Liver (tissue), 8 donors: ENCODE measurements at regions not wholly inside any gene's neighbourhood (a gene's known extent, or its start where the extent isn't known, plus 50 kb on each side); places are given as distances from the start of the nearest gene placed in this dataset.
"Not testable (repeated sequence)": the region's sequence is repeated elsewhere in the genome, so short reads cannot be mapped to it uniquely, and the experiment has no call there.

Source experiments
- DNase-seq: peaks from one replicate; pipeline ENCODE4 v3.0.0-alpha.2; 2017; ENCODE audit warnings: low spot score
- H3K27ac ChIP-seq, 2 donors: one replicate each; pipeline ENCODE4 v1.7.0; 2013; ENCODE audit warnings: inconsistent platforms in 2 of 2, low read length in 2 of 2, control low read depth in 1 of 2, low read depth in 1 of 2, mild to moderate bottlenecking in 1 of 2
- H3K27me3 ChIP-seq, 4 donors: one replicate each; pipeline versions ENCODE4 v1.6.1 to v1.7.0; 2013; ENCODE audit warnings: low read length in 3 of 4, inconsistent platforms in 1 of 4, mild to moderate bottlenecking in 1 of 4, moderate library complexity in 1 of 4; ENCODE audit not compliant: control insufficient read depth in 4 of 4, insufficient read depth in 4 of 4
- H3K36me3 ChIP-seq, 4 donors: one replicate each; pipeline versions ENCODE4 v1.6.1 to v1.7.0; 2013; ENCODE audit warnings: low read length in 3 of 4, mild to moderate bottlenecking in 3 of 4, low read depth in 1 of 4, moderate library complexity in 1 of 4; ENCODE audit not compliant: control insufficient read depth in 4 of 4, insufficient read depth in 3 of 4
- H3K4me1 ChIP-seq, 4 donors: one replicate each; pipeline versions ENCODE4 v1.6.1 to v1.7.0; 2013; ENCODE audit warnings: low read length in 3 of 4, mild to moderate bottlenecking in 3 of 4, moderate library complexity in 1 of 4; ENCODE audit not compliant: control insufficient read depth in 4 of 4, insufficient read depth in 4 of 4
- H3K4me3 ChIP-seq, 3 donors: one replicate each; pipeline versions ENCODE4 v1.6.1 to v1.7.0; 2013; ENCODE audit warnings: low read length in 3 of 3, control low read depth in 1 of 3, low read depth in 1 of 3, mild to moderate bottlenecking in 1 of 3
- H3K9ac ChIP-seq, 2 donors: one replicate each; pipeline ENCODE4 v1.7.0; 2013; ENCODE audit warnings: low read length in 2 of 2, mild to moderate bottlenecking in 2 of 2, moderate library complexity in 2 of 2, control low read depth in 1 of 2, low read depth in 1 of 2
- H3K9me3 ChIP-seq, 4 donors: one replicate each; pipeline versions ENCODE4 v1.6.1 to v1.7.0; 2013; ENCODE audit warnings: low read length in 3 of 4; ENCODE audit not compliant: control insufficient read depth in 4 of 4
- ATF3 ChIP-seq: IDR thresholded peaks from 2 replicates; pipeline ENCODE4 v1.6.1; 2016; ENCODE audit warnings: antibody characterized with exemption
- CTCF ChIP-seq: fragments of 150-350 bp; IDR thresholded peaks from 2 replicates; pipeline ENCODE4 v1.5.1; 2017; ENCODE audit warnings: improper control_type of control experiment, low read depth, low read length; ENCODE audit not compliant: missing input control
- EGR1 ChIP-seq, 2 donors: IDR thresholded peaks; 2 replicates each; pipeline ENCODE4 v1.6.1; 2016 to 2018; ENCODE audit warnings: antibody characterized with exemption in 2 of 2, low read depth in 2 of 2
- FOXA1 ChIP-seq: IDR thresholded peaks from 2 replicates; pipeline ENCODE4 v1.6.1; 2016; ENCODE audit warnings: antibody characterized with exemption
- FOXA2 ChIP-seq: IDR thresholded peaks from 2 replicates; pipeline ENCODE4 v1.6.1; 2016; ENCODE audit warnings: antibody characterized with exemption
- GABPA ChIP-seq, 2 donors: IDR thresholded peaks in 1 of 2; conservative IDR thresholded peaks in 1 of 2; 2 replicates each; pipeline ENCODE4 v1.6.1; 2016; ENCODE audit warnings: antibody characterized with exemption in 2 of 2, mild to moderate bottlenecking in 1 of 2, moderate library complexity in 1 of 2
- HNF4A ChIP-seq, 2 donors: conservative IDR thresholded peaks; 2 replicates each; pipeline ENCODE4 v1.6.1; 2016; ENCODE audit warnings: antibody characterized with exemption in 2 of 2, mild to moderate bottlenecking in 2 of 2
- JUND ChIP-seq, 2 donors: IDR thresholded peaks; 2 replicates each; pipeline ENCODE4 v1.6.1; 2016; ENCODE audit warnings: antibody characterized with exemption in 2 of 2
- NR2F2 ChIP-seq: IDR thresholded peaks from 2 replicates; pipeline ENCODE4 v1.6.1; 2016; ENCODE audit warnings: antibody characterized with exemption
- RAD21 ChIP-seq, 2 donors: IDR thresholded peaks; 2 replicates each; pipeline ENCODE4 v1.6.1; 2016; ENCODE audit warnings: antibody characterized with exemption in 2 of 2, mild to moderate bottlenecking in 2 of 2
- REST ChIP-seq: IDR thresholded peaks from 2 replicates; pipeline ENCODE4 v1.6.1; 2016; ENCODE audit warnings: antibody characterized with exemption, mild to moderate bottlenecking
- RXRA ChIP-seq, 2 donors: IDR thresholded peaks; 2 replicates each; pipeline ENCODE4 v1.6.1; 2017 to 2018; ENCODE audit warnings: antibody characterized with exemption in 2 of 2, mild to moderate bottlenecking in 1 of 2
- SP1 ChIP-seq: IDR thresholded peaks from 2 replicates; pipeline ENCODE4 v1.6.1; 2018; ENCODE audit warnings: antibody characterized with exemption, mild to moderate bottlenecking
- TAF1 ChIP-seq: conservative IDR thresholded peaks from 2 replicates; pipeline ENCODE4 v1.6.1; 2016; ENCODE audit warnings: antibody characterized with exemption, mild to moderate bottlenecking
- YY1 ChIP-seq: IDR thresholded peaks from 2 replicates; pipeline ENCODE4 v1.6.1; 2016; ENCODE audit warnings: antibody characterized with exemption, mild to moderate bottlenecking
- WGBS: extraction: QIAGEN DNeasy Blood & Tissue Kit; methylation state at CpG from one replicate; pipeline ENCODE4 v1.1.7; 2013; 5-methylcytosine and 5-hydroxymethylcytosine counted together
- donor health status: healthy.
- donor health status: healthy.
- donor health status: healthy.
- donor health status: healthy.
- donor health status: healthy.

GRCh38 chr10:117830205-117830604 lies 216.5 kb downstream of the RAB11FIP2 start:
- Histone ChIP-seq H3K9me3 (peaks cover 0 to 4% (median 0%) of the 10 kb centered on the region in 4 donors), H3K4me1 (no peaks in the 10 kb centered on the region), H3K27me3 (no peaks in the 10 kb centered on the region), H3K27ac (no peak overlapping the region), H3K36me3 (no peaks in the 10 kb centered on the region), H3K9ac (no peak overlapping the region), H3K4me3 (no peak overlapping the region)
- TF ChIP-seq FOXA2 (no peak), JUND (IDR thresholded peaks at IDR 0.05) (no peak), HNF4A (conservative IDR thresholded peaks at IDR 0.05) (no peak), TAF1 (no peak), GABPA (IDR thresholded peaks at IDR 0.05 in 1 of 2, conservative IDR thresholded peaks at IDR 0.05 in 1 of 2) (no peak), REST (no peak), CTCF (no peak), NR2F2 (no peak), SP1 (no peak), RXRA (IDR thresholded peaks at IDR 0.05) (no peak), RAD21 (IDR thresholded peaks at IDR 0.05) (no peak), FOXA1 (no peak), EGR1 (IDR thresholded peaks at IDR 0.05; ENCODE audit: low read depth in 2 of 2) (no peak), YY1 (no peak), ATF3 (no peak)
- WGBS = 83% methylated on average over 14 of the region's 14 CpGs
- DNase-seq = no peak

GRCh38 chr10:117830787-117831212 lies 215.9 kb downstream of the RAB11FIP2 start:
- TF ChIP-seq YY1 = no peak
- no peak for TF ChIP-seq HNF4A (conservative IDR thresholded peaks at IDR 0.05)
- TF ChIP-seq FOXA1 = no peak
- H3K4me1 ChIP-seq = no peaks in the 10 kb centered on the region
- DNase-seq = no peak
- H3K36me3 ChIP-seq = no peaks in the 10 kb centered on the region
- H3K9ac ChIP-seq = no peak overlapping the region
- no peak overlapping the region for H3K4me3 ChIP-seq
- peaks cover 0 to 4% (median 0%) of the 10 kb centered on the region in 4 donors for H3K9me3 ChIP-seq
- no peak overlapping the region for H3K27ac ChIP-seq
- 21% methylated on average over 15 of the region's 15 CpGs for WGBS
- no peaks in the 10 kb centered on the region for H3K27me3 ChIP-seq

GRCh38 chr10:117838500-117839498 lies 207.9 kb downstream of the RAB11FIP2 start:
- not testable (repeated sequence) for H3K36me3 ChIP-seq, H3K4me3 ChIP-seq, H3K9ac ChIP-seq, DNase-seq, H3K27ac ChIP-seq, H3K9me3 ChIP-seq, H3K27me3 ChIP-seq, H3K4me1 ChIP-seq
- WGBS = 46% methylated on average over 34 of the region's 39 CpGs

GRCh38 chr10:117856426-117856825 lies 190.3 kb downstream of the RAB11FIP2 start:
- not testable (repeated sequence) for H3K36me3 ChIP-seq, H3K9ac ChIP-seq, H3K9me3 ChIP-seq, H3K27ac ChIP-seq, H3K27me3 ChIP-seq, DNase-seq, H3K4me3 ChIP-seq, H3K4me1 ChIP-seq
- WGBS = 61% methylated on average over 1 of the region's 1 CpG
